HUES64 (cell line): ENCODE measurements at regions not wholly inside any gene's neighbourhood (a gene's known extent, or its start where the extent isn't known, plus 50 kb on each side); places are given as distances from the start of the nearest gene placed in this dataset.

Source experiments
- H3K27ac ChIP-seq: 2 replicates; pipeline ENCODE4 v1.7.0; 2013; ENCODE audit warnings: low read depth, low read length, inconsistent platforms
- H3K27me3 ChIP-seq: 2 replicates; pipeline ENCODE4 v1.6.1; 2013; ENCODE audit warnings: mild to moderate bottlenecking, low read length; ENCODE audit not compliant: insufficient read depth
- H3K36me3 ChIP-seq: 2 replicates; pipeline ENCODE4 v1.6.1; 2013; ENCODE audit warnings: mild to moderate bottlenecking, low read length; ENCODE audit not compliant: insufficient read depth
- H3K4me1 ChIP-seq: 2 replicates; pipeline ENCODE4 v1.6.1; 2013; ENCODE audit warnings: mild to moderate bottlenecking, low read length, moderate library complexity; ENCODE audit not compliant: insufficient read depth
- H3K4me3 ChIP-seq: 2 replicates; pipeline ENCODE4 v1.5.1; 2013; ENCODE audit warnings: mild to moderate bottlenecking, low read length, moderate library complexity
- H3K9ac ChIP-seq: 2 replicates; pipeline ENCODE4 v1.6.1; 2013; ENCODE audit warnings: mild to moderate bottlenecking, low read depth, low read length
- H3K9me3 ChIP-seq: 2 replicates; pipeline ENCODE4 v1.6.1; 2013; ENCODE audit warnings: low read depth, low read length; ENCODE audit not compliant: insufficient read depth
- WGBS: fragments of 150-250, 120-280 bp; methylation state at CpG from one replicate; pipeline ENCODE4 v1.1.7; 2013; ENCODE audit warnings: missing lambda C conversion rate; 5-methylcytosine and 5-hydroxymethylcytosine counted together

GRCh38 chr7:135846339-135846738 lies 97.7 kb upstream of the FAM180A start:
- Histone ChIP-seq H3K9ac (no peak overlapping the region), H3K4me3 (no peak overlapping the region), H3K9me3 (no peaks in the 10 kb centered on the region), H3K27ac (no peak overlapping the region), H3K27me3 (no peaks in the 10 kb centered on the region), H3K4me1 (no peaks in the 10 kb centered on the region), H3K36me3 (no peaks in the 10 kb centered on the region)
- WGBS: 95% methylated on average over 5 of the region's 5 CpGs

GRCh38 chr7:135845415-135846075 lies 96.9 kb upstream of the FAM180A start:
- Histone ChIP-seq H3K27me3 (no peaks in the 10 kb centered on the region), H3K36me3 (no peaks in the 10 kb centered on the region), H3K4me1 (no peaks in the 10 kb centered on the region), H3K4me3 (no peak overlapping the region), H3K9me3 (no peaks in the 10 kb centered on the region), H3K27ac (no peak overlapping the region), H3K9ac (no peak overlapping the region)
- WGBS: 99% methylated on average over 3 of the region's 3 CpGs

GRCh38 chr7:135844903-135845302 lies 96.3 kb upstream of the FAM180A start:
- Histone ChIP-seq H3K4me3 (no peak overlapping the region), H3K9ac (no peak overlapping the region)
- WGBS: 97% methylated on average over 4 of the region's 5 CpGs

GRCh38 chr7:135843214-135843613 lies 94.6 kb upstream of the FAM180A start:
- Histone ChIP-seq H3K4me3 (no peak overlapping the region), H3K4me1 (no peaks in the 10 kb centered on the region), H3K36me3 (no peaks in the 10 kb centered on the region), H3K27me3 (no peaks in the 10 kb centered on the region), H3K27ac (no peak overlapping the region), H3K9me3 (no peaks in the 10 kb centered on the region), H3K9ac (no peak overlapping the region)
- 95% methylated on average over 4 of the region's 4 CpGs for WGBS

More at GRCh38 chr7:135844903-135845302, 96.3 kb upstream of the FAM180A start:
- Histone ChIP-seq H3K27me3 (no peaks in the 10 kb centered on the region), H3K9me3 (no peaks in the 10 kb centered on the region), H3K27ac (no peak overlapping the region), H3K4me1 (no peaks in the 10 kb centered on the region), H3K36me3 (no peaks in the 10 kb centered on the region)

- Histone ChIP-seq H3K9ac (no peak overlapping the region), H3K27me3 (no peaks in the 10 kb centered on the region), H3K36me3 (no peaks in the 10 kb centered on the region), H3K9me3 (no peaks in the 10 kb centered on the region), H3K4me1 (no peaks in the 10 kb centered on the region), H3K27ac (no peak overlapping the region), H3K4me3 (no peak overlapping the region)
- 66% methylated on average over 2 of the region's 2 CpGs for WGBS
Observed at GRCh38 chr7:135842446-135843179, 94.0 kb upstream of the FAM180A start.

GRCh38 chr7:135840591-135840990 lies 92.0 kb upstream of the FAM180A start:
- no peaks in the 10 kb centered on the region for H3K27me3 ChIP-seq
- no peak overlapping the region for H3K4me3 ChIP-seq
- no peaks in the 10 kb centered on the region for H3K4me1 ChIP-seq
- no peak overlapping the region for H3K27ac ChIP-seq
- no peaks in the 10 kb centered on the region for H3K9me3 ChIP-seq
- no peak overlapping the region for H3K9ac ChIP-seq
- no peaks in the 10 kb centered on the region for H3K36me3 ChIP-seq

GRCh38 chr7:135837675-135838074 lies 89.1 kb upstream of the FAM180A start:
- H3K4me3 ChIP-seq: no peak overlapping the region
- no peaks in the 10 kb centered on the region for H3K36me3 ChIP-seq
- H3K27me3 ChIP-seq: no peaks in the 10 kb centered on the region
- WGBS: 85% methylated on average over 2 of the region's 2 CpGs
- H3K4me1 ChIP-seq: no peaks in the 10 kb centered on the region
- no peak overlapping the region for H3K9ac ChIP-seq
- H3K27ac ChIP-seq: no peak overlapping the region
- no peaks in the 10 kb centered on the region for H3K9me3 ChIP-seq

GRCh38 chr7:135834266-135834665 lies 85.7 kb upstream of the FAM180A start:
- H3K4me1 ChIP-seq: no peaks in the 10 kb centered on the region
- H3K27me3 ChIP-seq: no peaks in the 10 kb centered on the region
- WGBS: 71% methylated on average over 7 of the region's 8 CpGs
- no peaks in the 10 kb centered on the region for H3K9me3 ChIP-seq
- H3K9ac ChIP-seq: no peak overlapping the region
- no peak overlapping the region for H3K4me3 ChIP-seq
- no peaks in the 10 kb centered on the region for H3K36me3 ChIP-seq
- H3K27ac ChIP-seq: no peak overlapping the region

GRCh38 chr7:135833642-135834041 lies 85.0 kb upstream of the FAM180A start:
- 79% methylated on average over 4 of the region's 4 CpGs for WGBS
- H3K36me3 ChIP-seq: no peaks in the 10 kb centered on the region
- no peaks in the 10 kb centered on the region for H3K9me3 ChIP-seq
- H3K9ac ChIP-seq: no peak overlapping the region
- no peaks in the 10 kb centered on the region for H3K4me1 ChIP-seq
- no peaks in the 10 kb centered on the region for H3K27me3 ChIP-seq
- no peak overlapping the region for H3K4me3 ChIP-seq
- no peak overlapping the region for H3K27ac ChIP-seq

GRCh38 chr7:135831455-135832195 lies 83.0 kb upstream of the FAM180A start:
- H3K4me3 ChIP-seq: no peak overlapping the region
- H3K27me3 ChIP-seq: no peaks in the 10 kb centered on the region
- no peak overlapping the region for H3K9ac ChIP-seq
- H3K27ac ChIP-seq: no peak overlapping the region
- no peaks in the 10 kb centered on the region for H3K9me3 ChIP-seq
- no peaks in the 10 kb centered on the region for H3K36me3 ChIP-seq
- WGBS: 93% methylated on average over 3 of the region's 4 CpGs
- H3K4me1 ChIP-seq: no peaks in the 10 kb centered on the region

- Histone ChIP-seq H3K9ac (no peak overlapping the region), H3K9me3 (no peaks in the 10 kb centered on the region), H3K36me3 (no peaks in the 10 kb centered on the region), H3K27me3 (no peaks in the 10 kb centered on the region), H3K27ac (no peak overlapping the region), H3K4me1 (no peaks in the 10 kb centered on the region), H3K4me3 (no peak overlapping the region)
- 94% methylated on average over 9 of the region's 9 CpGs for WGBS
Observed at GRCh38 chr7:135828604-135829003, 80.0 kb upstream of the FAM180A start.
